CD14-positive monocyte (primary cell): ENCODE measurements at regions not wholly inside any gene's neighbourhood (a gene's known extent, or its start where the extent isn't known, plus 50 kb on each side); places are given as distances from the start of the nearest gene placed in this dataset.

ENCODE experiments used
- DNase-seq, 3 donors: peaks; one replicate each; pipeline ENCODE4 v3.0.0-alpha.2; 2011 to 2022
- H2AFZ ChIP-seq: 2 replicates; pipeline ENCODE4 v1.6.0; 2012; ENCODE audit warnings: mild to moderate bottlenecking, low read depth, low read length, inconsistent platforms; ENCODE audit not compliant: insufficient read depth, poor library complexity, severe bottlenecking
- H3K27ac ChIP-seq, 2 donors: 1 replicate in 1 of 2; 2 replicates in 1 of 2; pipeline ENCODE4 v1.5.1; 2012 to 2013; ENCODE audit warnings: low read length in 2 of 2, control low read depth in 1 of 2, inconsistent platforms in 1 of 2, low read depth in 1 of 2, mild to moderate bottlenecking in 1 of 2
- H3K27me3 ChIP-seq, 2 donors: one replicate each; pipeline versions ENCODE4 v1.6.0 to v1.6.1; 2011 to 2013; ENCODE audit warnings: low read length in 2 of 2; ENCODE audit not compliant: control insufficient read depth in 2 of 2, insufficient read depth in 2 of 2
- H3K36me3 ChIP-seq, 2 donors: replicated peaks in 1 of 2; 1 replicate in 1 of 2; 2 replicates in 1 of 2; pipeline versions ENCODE4 v1.5.1 to v1.6.1; 2012 to 2013; ENCODE audit warnings: low read length in 2 of 2, control low read depth in 1 of 2, inconsistent platforms in 1 of 2, mild to moderate bottlenecking in 1 of 2; ENCODE audit not compliant: insufficient read depth in 2 of 2, control insufficient read depth in 1 of 2
- H3K4me1 ChIP-seq, 2 donors: 1 replicate in 1 of 2; 2 replicates in 1 of 2; pipeline versions ENCODE4 v1.5.1 to v1.6.1; 2012 to 2013; ENCODE audit warnings: low read length in 2 of 2, control low read depth in 1 of 2, inconsistent platforms in 1 of 2, mild to moderate bottlenecking in 1 of 2, moderate library complexity in 1 of 2; ENCODE audit not compliant: insufficient read depth in 2 of 2, control insufficient read depth in 1 of 2
- H3K4me2 ChIP-seq: replicated peaks from 2 replicates; pipeline ENCODE3; 2012; ENCODE audit warnings: low read length, moderate library complexity, mild to moderate bottlenecking; ENCODE audit not compliant: poor library complexity, severe bottlenecking; ENCODE audit errors: extremely low read depth
- H3K4me3 ChIP-seq, 3 experiments: fragments of 200-600 bp in 1 of 3; sonication (generic) in 1 of 3; replicated peaks in 1 of 3; 1 replicate in 2 of 3; 2 replicates in 1 of 3; pipeline ENCODE4 v1.5.1; 2011 to 2013; ENCODE audit warnings: low read length in 3 of 3, mild to moderate bottlenecking in 3 of 3, control low read depth in 2 of 3, low read depth in 2 of 3, inconsistent platforms in 1 of 3, moderate library complexity in 1 of 3
- H3K79me2 ChIP-seq: 2 replicates; pipeline ENCODE4 v1.6.0; 2012; ENCODE audit warnings: mild to moderate bottlenecking, control low read depth, inconsistent platforms, low read length, moderate library complexity; ENCODE audit not compliant: insufficient read depth
- H3K9ac ChIP-seq: 2 replicates; pipeline ENCODE4 v1.6.0; 2017; ENCODE audit warnings: low read length, mild to moderate bottlenecking; ENCODE audit not compliant: insufficient read depth, poor library complexity, severe bottlenecking
- H3K9me3 ChIP-seq, 2 donors: replicated peaks in 1 of 2; 1 replicate in 1 of 2; 2 replicates in 1 of 2; pipeline versions ENCODE4 v1.5.1 to v1.6.1; 2012 to 2013; ENCODE audit warnings: low read length in 2 of 2, control low read depth in 1 of 2; ENCODE audit not compliant: control insufficient read depth in 1 of 2, insufficient read depth in 1 of 2
- H4K20me1 ChIP-seq: 2 replicates; pipeline ENCODE4 v1.6.0; 2012; ENCODE audit warnings: mild to moderate bottlenecking, low read length, control low read depth, moderate library complexity; ENCODE audit not compliant: insufficient read depth
- H3K27ac Mint-ChIP-seq, 7 donors: one replicate each; pipeline ENCODE4 v1.8.0; 2020; ENCODE audit warnings: mild to moderate bottlenecking in 7 of 7, mixed read lengths in 7 of 7, moderate library complexity in 6 of 7, inconsistent platforms in 2 of 7
- H3K27me3 Mint-ChIP-seq, 3 donors: one replicate each; pipeline ENCODE4 v1.8.0; 2021 to 2022; ENCODE audit warnings: low read depth in 3 of 3, mild to moderate bottlenecking in 3 of 3, mixed read lengths in 3 of 3, moderate library complexity in 3 of 3, inconsistent platforms in 1 of 3
- H3K36me3 Mint-ChIP-seq, 2 donors: one replicate each; pipeline ENCODE4 v1.8.0; 2020; ENCODE audit warnings: mixed read lengths in 2 of 2, inconsistent platforms in 1 of 2, mild to moderate bottlenecking in 1 of 2
- H3K4me1 Mint-ChIP-seq: one replicate; pipeline ENCODE4 v1.8.0; 2020; ENCODE audit warnings: mild to moderate bottlenecking, mixed read lengths
- H3K4me3 Mint-ChIP-seq, 2 donors: one replicate each; pipeline ENCODE4 v1.8.0; 2020; ENCODE audit warnings: mild to moderate bottlenecking in 2 of 2, mixed read lengths in 2 of 2, moderate library complexity in 1 of 2
- H3K9me3 Mint-ChIP-seq, 7 donors: one replicate each; pipeline ENCODE4 v1.8.0; 2020 to 2022; ENCODE audit warnings: mixed read lengths in 7 of 7, mild to moderate bottlenecking in 6 of 7, moderate library complexity in 6 of 7, inconsistent platforms in 2 of 7
- WGBS: methylation state at CpG from one replicate; pipeline ENCODE4 v1.1.5; 2013; ENCODE audit warnings: missing lambda C conversion rate; ENCODE audit not compliant: insufficient coverage; 5-methylcytosine and 5-hydroxymethylcytosine counted together
- intact Hi-C, 2 donors: fragments of 100-400 bp; cut with micrococcal nuclease; formaldehyde crosslinking; loops; one replicate each; pipeline versions ENCODE4 v1.15.0 to v1.15.1; 2023
- TF ChIP-seq, protein P1 (sequence below): fragments of 200-600 bp; IDR thresholded peaks from one replicate; pipeline ENCODE4 v1.8.0; 2022; ENCODE audit warnings: antibody characterized with exemption, mild to moderate bottlenecking

DNA sequence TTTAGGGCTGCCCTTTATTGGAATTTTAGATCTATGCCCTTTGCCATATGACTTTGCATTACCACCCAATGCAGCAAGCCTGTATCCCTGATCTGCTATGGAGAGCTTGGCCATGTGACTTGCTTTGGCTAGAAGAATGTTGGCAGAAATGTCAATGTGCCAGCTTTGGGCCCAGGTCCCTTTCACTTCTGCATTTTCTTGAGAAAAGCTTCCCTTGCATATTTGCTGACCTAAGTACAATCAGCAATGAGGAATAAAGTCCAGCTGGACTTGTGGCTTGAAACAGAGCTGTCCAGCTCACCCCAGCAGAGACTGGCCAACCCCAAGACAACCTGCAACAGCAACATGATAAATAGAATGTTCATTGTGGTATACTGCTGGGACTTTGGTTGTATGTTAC, 135.9 kb downstream of the PAH start:
- Mint-ChIP-seq H3K27ac (no peak overlapping the region), H3K27me3 (peaks cover 0 to 3% (median 0%) of the 10 kb centered on the region in 3 donors), H3K4me3 (no peak overlapping the region), H3K36me3 (no peaks in the 10 kb centered on the region), H3K4me1 (no peaks in the 10 kb centered on the region), H3K9me3 (peaks cover 0 to 2% (median 0%) of the 10 kb centered on the region in 7 donors)
- Histone ChIP-seq H3K27me3 (no peaks in the 10 kb centered on the region), H3K4me1 (no peaks in the 10 kb centered on the region), H3K4me3 (no peak overlapping the region), H2AFZ (no peak overlapping the region), H3K36me3 (no peaks in the 10 kb centered on the region), H3K27ac (no peak overlapping the region), H3K9ac (no peak overlapping the region), H3K9me3 (no peaks in the 10 kb centered on the region), H3K79me2 (no peaks in the 10 kb centered on the region), H3K4me2 (no peak overlapping the region), H4K20me1 (no peaks in the 10 kb centered on the region)
- intact Hi-C loops = no loop called here
- TF ChIP-seq, protein P1, sequence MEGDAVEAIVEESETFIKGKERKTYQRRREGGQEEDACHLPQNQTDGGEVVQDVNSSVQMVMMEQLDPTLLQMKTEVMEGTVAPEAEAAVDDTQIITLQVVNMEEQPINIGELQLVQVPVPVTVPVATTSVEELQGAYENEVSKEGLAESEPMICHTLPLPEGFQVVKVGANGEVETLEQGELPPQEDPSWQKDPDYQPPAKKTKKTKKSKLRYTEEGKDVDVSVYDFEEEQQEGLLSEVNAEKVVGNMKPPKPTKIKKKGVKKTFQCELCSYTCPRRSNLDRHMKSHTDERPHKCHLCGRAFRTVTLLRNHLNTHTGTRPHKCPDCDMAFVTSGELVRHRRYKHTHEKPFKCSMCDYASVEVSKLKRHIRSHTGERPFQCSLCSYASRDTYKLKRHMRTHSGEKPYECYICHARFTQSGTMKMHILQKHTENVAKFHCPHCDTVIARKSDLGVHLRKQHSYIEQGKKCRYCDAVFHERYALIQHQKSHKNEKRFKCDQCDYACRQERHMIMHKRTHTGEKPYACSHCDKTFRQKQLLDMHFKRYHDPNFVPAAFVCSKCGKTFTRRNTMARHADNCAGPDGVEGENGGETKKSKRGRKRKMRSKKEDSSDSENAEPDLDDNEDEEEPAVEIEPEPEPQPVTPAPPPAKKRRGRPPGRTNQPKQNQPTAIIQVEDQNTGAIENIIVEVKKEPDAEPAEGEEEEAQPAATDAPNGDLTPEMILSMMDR = no peak
- DNase-seq = no peak

DNA sequence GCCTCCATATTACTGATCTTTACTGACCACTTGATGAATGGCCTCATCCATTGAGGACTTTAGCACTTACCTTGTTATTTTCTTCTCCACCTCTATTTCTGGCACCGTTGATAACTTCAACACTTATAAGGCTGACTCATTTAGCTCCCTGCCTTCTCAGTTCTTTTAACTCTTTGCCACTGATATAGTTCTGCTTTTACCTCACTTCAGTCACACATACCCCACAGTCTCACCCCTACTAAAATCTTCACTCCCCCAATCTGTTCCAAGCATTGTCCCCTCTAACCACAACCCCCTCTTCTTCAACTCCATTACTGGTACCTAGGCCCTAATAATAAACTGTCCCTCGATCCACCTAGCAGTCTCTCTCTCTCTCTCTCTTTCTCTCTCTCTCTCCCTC, 141.0 kb downstream of the PAH start:
- no peaks in the 10 kb centered on the region for H3K36me3 ChIP-seq
- Mint-ChIP-seq H3K4me1 (no peaks in the 10 kb centered on the region), H3K36me3 (no peaks in the 10 kb centered on the region), H3K9me3 (no peaks in the 10 kb centered on the region), H3K27me3 (peaks cover 0 to 2% (median 0%) of the 10 kb centered on the region in 3 donors), H3K27ac (no peak overlapping the region), H3K4me3 (no peak overlapping the region)
- no peaks in the 10 kb centered on the region for H3K9me3 ChIP-seq
- intact Hi-C loops = no loop called here
- no peaks in the 10 kb centered on the region for H4K20me1 ChIP-seq
- no peak overlapping the region for H3K4me3 ChIP-seq
- no peak for DNase-seq
- TF ChIP-seq, protein P1 = no peak
- WGBS = 83% methylated on average over 2 of the region's 2 CpGs
- no peak overlapping the region for H2AFZ ChIP-seq
- no peak overlapping the region for H3K27ac ChIP-seq
- no peak overlapping the region for H3K4me2 ChIP-seq
- no peak overlapping the region for H3K9ac ChIP-seq
- H3K27me3 ChIP-seq = no peaks in the 10 kb centered on the region
- no peaks in the 10 kb centered on the region for H3K79me2 ChIP-seq
- no peaks in the 10 kb centered on the region for H3K4me1 ChIP-seq
